SK-N-SH (cell line): ENCODE measurements at regions not wholly inside any gene's neighbourhood (a gene's known extent, or its start where the extent isn't known, plus 50 kb on each side); places are given as distances from the start of the nearest gene placed in this dataset.

Source experiments
- CTCF ChIA-PET: fragments of 300-600, 350-600 bp; formaldehyde crosslinking; extraction: SDS; loops from one replicate; lab custom pipeline; 2021; lab: Yijun Ruan, JAX
- POLR2A ChIA-PET: fragments of 350-600 bp; sonication (Branson Sonifier 250); formaldehyde crosslinking; extraction: SDS; loops from one replicate; lab custom pipeline; 2020; ENCODE audit warnings: antibody characterized with exemption, inconsistent platforms; lab: Yijun Ruan, JAX
- DNase-seq: peaks from one replicate; pipeline ENCODE4 v3.0.0; 2012
- H2AFZ ChIP-seq: fragments of 200-600 bp; sonication (generic); 2 replicates; pipeline ENCODE4 v1.8.1; 2016; ENCODE audit warnings: antibody characterized with exemption, mild to moderate bottlenecking, low read depth
- H3F3A ChIP-seq: fragments of 200-600 bp; sonication (generic); replicated peaks from 2 replicates; pipeline ENCODE3; 2016; ENCODE audit warnings: antibody characterized with exemption, mild to moderate bottlenecking; ENCODE audit not compliant: insufficient read depth
- H3K27ac ChIP-seq, 2 experiments: fragments of 200-500 bp in 1 of 2; fragments of 200-600 bp in 1 of 2; sonication (Bioruptor generic) in 1 of 2; sonication (generic), shearing (Covaris generic) in 1 of 2; 2 replicates each; pipeline versions ENCODE4 v1.5.1 to v1.6.1; 2014 to 2016; ENCODE audit warnings: low read depth in 2 of 2, inconsistent platforms in 1 of 2, low read length in 1 of 2, mild to moderate bottlenecking in 1 of 2, mixed read lengths in 1 of 2
- H3K27me3 ChIP-seq: fragments of 200-600 bp; sonication (generic), shearing (Covaris generic); 2 replicates; pipeline ENCODE4 v1.6.1; 2016; ENCODE audit warnings: mixed run types; ENCODE audit not compliant: insufficient read depth
- H3K36me3 ChIP-seq, 2 experiments: fragments of 200-500 bp in 1 of 2; fragments of 200-600 bp in 1 of 2; sonication (Bioruptor generic) in 1 of 2; sonication (generic) in 1 of 2; replicated peaks in 1 of 2; 2 replicates each; pipeline versions ENCODE3 to v1.5.1; 2014 to 2016; ENCODE audit warnings: low read length in 1 of 2, mild to moderate bottlenecking in 1 of 2; ENCODE audit not compliant: insufficient read depth in 2 of 2, control insufficient read depth in 1 of 2
- H3K4me1 ChIP-seq, 2 experiments: fragments of 200-500 bp in 1 of 2; fragments of 200-600 bp in 1 of 2; sonication (Bioruptor generic) in 1 of 2; sonication (generic), shearing (Covaris generic) in 1 of 2; 2 replicates each; pipeline versions ENCODE4 v1.5.1 to v1.6.1; 2014 to 2016; ENCODE audit warnings: low read depth in 1 of 2, low read length in 1 of 2, mixed run types in 1 of 2; ENCODE audit not compliant: insufficient read depth in 2 of 2, control insufficient read depth in 1 of 2
- H3K4me2 ChIP-seq: fragments of 200-600 bp; sonication (generic), shearing (Covaris generic); 2 replicates; pipeline ENCODE4 v1.6.1; 2017; ENCODE audit warnings: mixed run types
- H3K4me3 ChIP-seq, 2 experiments: fragments of 200-500 bp in 1 of 2; fragments of 200-600 bp in 1 of 2; sonication (Bioruptor generic) in 1 of 2; sonication (generic), shearing (Covaris generic) in 1 of 2; 2 replicates each; pipeline versions ENCODE4 v1.5.1 to v1.8.1; 2014 to 2016; ENCODE audit warnings: low read depth in 2 of 2, inconsistent platforms in 1 of 2, low read length in 1 of 2, mild to moderate bottlenecking in 1 of 2, mixed read lengths in 1 of 2, moderate library complexity in 1 of 2
- H3K79me2 ChIP-seq: fragments of 200-600 bp; sonication (generic); 2 replicates; pipeline ENCODE4 v1.8.1; 2017; ENCODE audit warnings: mild to moderate bottlenecking; ENCODE audit not compliant: insufficient read depth
- H3K9ac ChIP-seq: fragments of 200-600 bp; sonication (generic); 2 replicates; pipeline ENCODE4 v1.6.1; 2017; ENCODE audit warnings: mixed run types
- H3K9me2 ChIP-seq: fragments of 200-600 bp; sonication (generic); 2 replicates; pipeline ENCODE4 v1.6.1; 2017; ENCODE audit warnings: mixed run types
- H3K9me3 ChIP-seq: fragments of 200-600 bp; sonication (generic); 2 replicates; pipeline ENCODE4 v1.6.1; 2017; ENCODE audit warnings: mixed run types, mild to moderate bottlenecking, moderate library complexity
- H4K20me1 ChIP-seq: fragments of 200-600 bp; sonication (generic); 2 replicates; pipeline ENCODE4 v1.6.1; 2017; ENCODE audit warnings: mild to moderate bottlenecking, mixed run types; ENCODE audit not compliant: insufficient read depth
- ELF1 ChIP-seq: IDR thresholded peaks from 2 replicates; pipeline ENCODE4 v1.4.0; 2012
- EZH2phosphoT487 ChIP-seq: fragments of 200-600 bp; sonication (generic); IDR thresholded peaks from 2 replicates; pipeline ENCODE4 v1.6.1; 2017; ENCODE audit warnings: low read depth, mixed run types, mild to moderate bottlenecking, antibody characterized with exemption, moderate library complexity, borderline replicate concordance
- GABPA ChIP-seq: IDR thresholded peaks from 2 replicates; pipeline ENCODE4 v1.4.0; 2012; ENCODE audit warnings: low read depth, mild to moderate bottlenecking
- MAX ChIP-seq: IDR thresholded peaks from 2 replicates; pipeline ENCODE4 v1.4.0; 2012; ENCODE audit warnings: low read depth
- MEF2A ChIP-seq: IDR thresholded peaks from 2 replicates; pipeline ENCODE4 v1.4.0; 2012; ENCODE audit warnings: low read depth, borderline replicate concordance
- SIN3A ChIP-seq: IDR thresholded peaks from 2 replicates; pipeline ENCODE4 v1.6.1; 2012; ENCODE audit warnings: low read depth, mild to moderate bottlenecking, low read length, moderate library complexity, borderline replicate concordance
- TAF1 ChIP-seq: IDR thresholded peaks from 2 replicates; pipeline ENCODE4 v1.6.1; 2012; ENCODE audit warnings: low read depth, mild to moderate bottlenecking, low read length, moderate library complexity, borderline replicate concordance
- TCF12 ChIP-seq: IDR thresholded peaks from 2 replicates; pipeline ENCODE4 v1.4.0; 2012
- USF1 ChIP-seq: IDR thresholded peaks from 2 replicates; pipeline ENCODE4 v1.4.0; 2012; ENCODE audit warnings: low read depth, borderline replicate concordance
- USF2 ChIP-seq: fragments of 150-350 bp; IDR thresholded peaks from 2 replicates; pipeline ENCODE4 v1.6.1; 2017; ENCODE audit warnings: antibody characterized with exemption, low read length, low read depth, borderline replicate concordance
- WGBS: methylation state at CpG from one replicate; pipeline ENCODE4 v1.1.6; 2017; ENCODE audit warnings: low lambda C conversion rate; 5-methylcytosine and 5-hydroxymethylcytosine counted together

- CTCF ChIA-PET, result interaction anchor here (0.6 to 1.0 kb wide), 3 partner anchors 13 to 247 kb away, joined by 3 read pairs; no protein-coding TSS in a partner anchor
- Histone ChIP-seq H3K9me2 (no peaks in the 10 kb centered on the region), H3K79me2 (no peaks in the 10 kb centered on the region), H3K9ac (no peak overlapping the region), H2AFZ (no peak overlapping the region), H3K27ac (no peak overlapping the region), H3K27me3 (no peaks in the 10 kb centered on the region), H3K4me3 (no peak overlapping the region), H3K4me1 (peaks cover 0 to 31% of the 10 kb centered on the region in 2 experiments; a peak in 2 of 4 replicates), H4K20me1 (no peaks in the 10 kb centered on the region), H3F3A (no peaks in the 10 kb centered on the region), H3K36me3 (no peaks in the 10 kb centered on the region), H3K9me3 (no peaks in the 10 kb centered on the region), H3K4me2 (no peak overlapping the region)
- DNase-seq, result no peak
- TF ChIP-seq GABPA (no peak), TCF12 (no peak), EZH2phosphoT487 (no peak), USF1 (no peak), MAX (no peak)
- WGBS, result 79% methylated on average over 5 of the region's 5 CpGs
- POLR2A ChIA-PET, result no interaction called here
Observed at GRCh38 chr2:46239175-46239846, 57.9 kb upstream of the EPAS1 start.

GRCh38 chr2:46239847-46240181 lies 57.4 kb upstream of the EPAS1 start:
- ChIA-PET CTCF (interaction anchor here (0.6 to 1.0 kb wide), 3 partner anchors 13 to 247 kb away, joined by 3 read pairs; no protein-coding TSS in a partner anchor), POLR2A (no interaction called here)
- Histone ChIP-seq H3K36me3 (no peaks in the 10 kb centered on the region), H3K27me3 (no peaks in the 10 kb centered on the region), H3K4me1 (peaks cover 0 to 31% of the 10 kb centered on the region in 2 experiments; a peak in 2 of 4 replicates), H3K4me2 (no peak overlapping the region), H3K9me2 (no peaks in the 10 kb centered on the region), H3F3A (no peaks in the 10 kb centered on the region), H3K9ac (no peak overlapping the region), H3K27ac (no peak overlapping the region), H3K79me2 (no peaks in the 10 kb centered on the region), H3K9me3 (no peaks in the 10 kb centered on the region), H2AFZ (no peak overlapping the region), H4K20me1 (no peaks in the 10 kb centered on the region), H3K4me3 (no peak overlapping the region)
- WGBS, result 80% methylated on average over 4 of the region's 4 CpGs
- no peak for TF ChIP-seq ELF1
- no peak for TF ChIP-seq USF2
- TF ChIP-seq SIN3A, result no peak
- no peak for TF ChIP-seq TAF1
- no peak for TF ChIP-seq MEF2A
- no peak for DNase-seq
